AG09319 (cell line): ENCODE measurements at regions not wholly inside any gene's neighbourhood (a gene's known extent, or its start where the extent isn't known, plus 50 kb on each side); places are given as distances from the start of the nearest gene placed in this dataset.

Experiments
- DNase-seq: peaks from one replicate; pipeline ENCODE4 v3.0.0-alpha.2; 2010; ENCODE audit warnings: low read depth; ENCODE audit errors: extremely low read depth
- TF ChIP-seq, protein P1 (sequence below): IDR thresholded peaks from 2 replicates; pipeline ENCODE4 v1.5.1; 2011; ENCODE audit warnings: low read depth, mild to moderate bottlenecking, inconsistent platforms, low read length, moderate library complexity

- TF ChIP-seq, protein P1, sequence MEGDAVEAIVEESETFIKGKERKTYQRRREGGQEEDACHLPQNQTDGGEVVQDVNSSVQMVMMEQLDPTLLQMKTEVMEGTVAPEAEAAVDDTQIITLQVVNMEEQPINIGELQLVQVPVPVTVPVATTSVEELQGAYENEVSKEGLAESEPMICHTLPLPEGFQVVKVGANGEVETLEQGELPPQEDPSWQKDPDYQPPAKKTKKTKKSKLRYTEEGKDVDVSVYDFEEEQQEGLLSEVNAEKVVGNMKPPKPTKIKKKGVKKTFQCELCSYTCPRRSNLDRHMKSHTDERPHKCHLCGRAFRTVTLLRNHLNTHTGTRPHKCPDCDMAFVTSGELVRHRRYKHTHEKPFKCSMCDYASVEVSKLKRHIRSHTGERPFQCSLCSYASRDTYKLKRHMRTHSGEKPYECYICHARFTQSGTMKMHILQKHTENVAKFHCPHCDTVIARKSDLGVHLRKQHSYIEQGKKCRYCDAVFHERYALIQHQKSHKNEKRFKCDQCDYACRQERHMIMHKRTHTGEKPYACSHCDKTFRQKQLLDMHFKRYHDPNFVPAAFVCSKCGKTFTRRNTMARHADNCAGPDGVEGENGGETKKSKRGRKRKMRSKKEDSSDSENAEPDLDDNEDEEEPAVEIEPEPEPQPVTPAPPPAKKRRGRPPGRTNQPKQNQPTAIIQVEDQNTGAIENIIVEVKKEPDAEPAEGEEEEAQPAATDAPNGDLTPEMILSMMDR = no peak
These were observed 248.0 kb upstream of the TBC1D5 start for GRCh38 chr3:17990390-17990789.

GRCh38 chr3:17986348-17986816, 244.0 kb upstream of the TBC1D5 start:
- TF ChIP-seq, protein P1 = no peak
- no peak for DNase-seq

More at GRCh38 chr3:17990390-17990789, 248.0 kb upstream of the TBC1D5 start:
- DNase-seq = no peak

DNA sequence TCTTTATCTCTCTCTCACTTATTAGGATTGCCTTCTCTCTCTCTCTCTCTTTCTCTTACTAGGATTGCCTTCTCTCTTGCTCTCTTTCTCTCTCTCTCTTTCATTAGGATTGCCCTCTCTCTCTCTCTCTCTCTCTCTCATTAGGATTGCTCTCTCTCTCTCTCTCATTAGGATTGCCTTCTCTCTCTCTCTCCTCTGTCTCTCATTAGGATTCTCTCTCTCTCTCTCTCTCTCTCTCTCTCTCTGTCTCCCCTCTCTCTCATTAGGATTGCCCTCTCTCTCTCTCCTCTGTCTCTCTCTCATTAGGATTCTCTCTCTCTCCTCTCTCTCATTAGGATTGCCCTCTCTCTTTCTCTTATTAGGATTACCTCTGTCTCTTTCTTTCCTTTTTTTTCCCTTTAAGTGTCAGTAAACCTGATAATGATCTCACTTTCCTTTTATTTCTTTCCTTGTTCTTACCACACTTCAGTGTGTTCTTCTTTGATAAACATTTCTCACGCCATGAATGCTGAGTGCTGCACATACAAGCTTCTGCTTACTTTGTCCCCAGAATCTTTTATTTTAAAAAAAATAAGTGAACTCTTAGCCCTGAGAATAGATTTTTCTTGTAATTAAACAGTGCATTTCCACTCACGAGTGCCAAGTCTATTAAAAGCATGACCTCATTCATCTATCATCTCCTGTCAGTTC, 243.4 kb upstream of the TBC1D5 start:
- TF ChIP-seq, protein P1 = no peak
- no peak for DNase-seq

- TF ChIP-seq, protein P1 = no peak
- no peak for DNase-seq
These were observed 240.7 kb upstream of the TBC1D5 start for GRCh38 chr3:17983106-17983505.

DNA sequence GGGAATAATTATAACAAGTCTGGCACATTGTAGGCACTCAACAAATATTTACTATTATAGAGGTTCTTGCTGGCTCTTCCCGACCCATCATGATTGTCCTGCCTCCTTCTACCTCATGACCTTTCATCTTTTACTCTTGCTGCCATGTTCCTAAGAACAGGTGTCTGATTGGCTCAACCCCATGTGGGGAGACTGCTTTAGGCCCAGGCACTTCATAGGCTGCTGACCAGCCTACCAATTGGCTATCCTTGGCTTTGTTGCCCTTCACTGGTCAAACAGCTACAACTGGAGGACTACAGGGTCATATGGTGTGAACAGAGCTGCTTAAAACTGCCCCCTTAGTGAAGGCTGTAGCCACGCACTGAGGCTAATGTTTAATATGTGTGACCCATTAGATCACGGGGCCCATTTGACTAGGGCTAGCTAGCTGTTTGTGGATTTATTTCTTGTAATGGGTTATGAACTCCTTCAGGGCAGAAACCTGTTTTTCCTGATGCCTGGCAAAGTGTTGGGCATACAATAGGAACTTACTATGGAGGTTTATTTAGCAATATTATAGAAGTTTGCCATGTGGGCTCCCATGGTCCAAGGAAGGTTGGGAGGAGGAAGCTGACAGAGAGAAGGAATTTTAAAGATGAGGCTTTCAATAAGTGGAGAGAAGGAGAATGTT, 239.9 kb upstream of the TBC1D5 start:
- no peak for DNase-seq
- TF ChIP-seq, protein P1 = no peak

- TF ChIP-seq, protein P1 = no peak
- DNase-seq = no peak
These were observed 238.4 kb upstream of the TBC1D5 start for GRCh38 chr3:17980863-17981262.

DNA sequence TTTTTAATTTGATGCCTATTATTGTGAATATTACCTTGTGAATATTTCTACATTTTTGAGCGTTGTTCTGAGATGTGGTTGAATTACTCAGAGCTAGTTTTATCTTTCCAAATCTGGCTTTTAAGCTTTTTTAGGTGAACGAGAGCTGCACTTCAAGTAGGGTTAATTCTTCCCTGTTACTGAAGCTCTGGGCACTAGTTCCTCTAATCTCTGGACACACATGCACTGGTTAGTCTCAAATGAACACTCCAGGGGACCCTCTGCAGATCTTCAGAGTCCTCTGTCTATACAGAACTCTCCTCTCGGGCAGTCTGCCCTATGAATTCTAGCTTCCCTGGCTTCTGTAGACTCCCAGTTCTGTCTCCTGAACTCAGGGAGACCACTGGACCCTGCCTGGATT, 237.5 kb upstream of the TBC1D5 start:
- TF ChIP-seq, protein P1 = no peak
- no peak for DNase-seq
